ENCODE measurements at regions not wholly inside any gene's neighbourhood (a gene's known extent, or its start where the extent isn't known, plus 50 kb on each side); places are given as distances from the start of the nearest gene placed in this dataset.

GRCh38 chr1:30009720-30010119 is 713.7 kb downstream of the MATN1 start:
- TF ChIP-seq YY1 (IDR thresholded peaks at IDR 0.05; ENCODE audit: insufficient read depth, insufficient read length) (no peak), SUZ12 (IDR thresholded peaks at IDR 0.05; ENCODE audit: extremely low read depth, insufficient read depth, insufficient read length) (no peak), ZNF274 (IDR thresholded peaks at IDR 0.05; ENCODE audit: low read depth, low read length) (no peak)

All from NT2/D1 (cell line).